NCI-H524 treated with DMSO at 0.1 percent for 48 hours (cell line): ENCODE measurements at regions not wholly inside any gene's neighbourhood (a gene's known extent, or its start where the extent isn't known, plus 50 kb on each side); places are given as distances from the start of the nearest gene placed in this dataset.
"Not testable (repeated sequence)": the region's sequence is repeated elsewhere in the genome, so short reads cannot be mapped to it uniquely, and the experiment has no call there.

Experiments
- DNase-seq: peaks from one replicate; lab custom pipeline; 2025; lab: John Stamatoyannopoulos, UW

- no peak for DNase-seq
These were observed 297.4 kb upstream of the SFSWAP start for GRCh38 chr12:131413471-131413870.

DNA sequence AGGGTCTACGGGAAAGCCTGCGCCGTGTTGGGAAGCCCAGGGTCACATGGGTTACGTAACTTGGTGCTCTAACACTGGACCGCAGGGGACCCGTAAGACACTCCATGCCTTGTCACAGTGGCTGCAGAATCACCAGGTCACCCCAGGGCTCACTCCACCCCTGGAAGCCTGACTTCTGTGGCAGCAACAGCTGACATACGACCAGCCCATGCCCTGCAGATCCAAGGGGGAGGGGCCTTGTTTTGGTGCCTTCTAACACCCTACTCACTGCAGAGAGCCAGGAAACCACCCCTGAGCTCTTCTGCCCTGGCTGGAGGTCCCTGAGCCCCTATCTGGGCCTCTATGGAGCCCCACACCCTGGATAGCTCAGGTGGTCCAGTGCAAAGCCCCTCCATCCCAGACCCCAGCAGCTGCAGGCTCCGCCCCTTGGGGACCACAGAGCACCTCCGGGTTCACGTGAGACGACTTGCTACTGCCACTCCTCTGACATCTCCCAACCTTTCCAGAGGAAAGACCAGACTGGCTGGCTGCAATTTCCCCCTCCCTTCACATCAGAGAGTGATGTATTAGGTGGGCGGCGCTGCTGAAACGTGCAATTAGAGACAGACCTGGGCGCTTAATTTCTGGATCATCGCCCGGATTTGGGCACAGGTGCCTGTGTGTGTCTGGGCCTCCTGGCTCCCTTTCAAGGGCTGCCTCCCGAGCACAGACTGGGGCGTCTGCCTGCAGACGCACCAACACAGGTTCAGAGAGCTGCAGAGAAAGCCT is 296.6 kb upstream of the SFSWAP start:
- not testable (repeated sequence) for DNase-seq

- no peak for DNase-seq
These were observed 295.1 kb upstream of the SFSWAP start for GRCh38 chr12:131415781-131416180.

DNA sequence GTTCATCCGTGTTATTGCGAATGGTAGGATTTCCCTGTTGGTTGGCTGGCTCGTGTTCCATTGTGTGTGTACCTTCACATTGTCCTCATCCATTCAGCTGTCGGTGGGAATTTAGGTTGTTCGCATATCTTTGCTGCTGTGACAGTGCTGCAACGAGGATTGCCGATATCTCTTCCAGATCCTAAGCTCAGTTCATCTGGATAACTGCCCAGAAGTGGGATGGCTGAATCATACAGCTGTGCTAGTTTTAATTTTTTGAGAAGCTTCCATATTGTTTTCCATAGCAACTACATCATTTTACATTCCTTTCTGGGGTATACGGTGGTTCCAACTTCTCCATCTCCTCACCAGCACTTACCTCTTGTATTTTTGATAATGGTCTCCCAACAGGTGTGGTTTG is 292.8 kb upstream of the SFSWAP start:
- DNase-seq, result no peak

DNA sequence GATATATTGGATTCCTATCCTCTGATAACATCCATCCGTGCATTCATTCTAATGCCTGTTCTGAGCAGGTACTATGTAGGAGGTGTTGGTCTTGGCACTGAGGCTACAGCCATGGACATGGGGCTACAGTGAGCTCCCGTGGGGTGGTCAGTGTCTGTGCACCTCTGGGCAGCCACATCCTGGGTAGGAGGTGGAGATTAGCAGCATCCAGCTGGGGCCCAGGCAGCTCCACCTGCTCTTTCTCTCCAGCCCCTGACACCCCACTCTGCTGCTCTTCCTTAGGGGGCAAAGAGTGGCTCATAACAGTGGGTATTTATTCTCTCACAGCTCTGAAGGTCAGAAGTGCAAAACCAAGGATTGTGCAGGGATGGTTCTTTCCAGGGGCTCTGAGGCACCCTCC is 292.0 kb upstream of the SFSWAP start:
- no peak for DNase-seq

DNA sequence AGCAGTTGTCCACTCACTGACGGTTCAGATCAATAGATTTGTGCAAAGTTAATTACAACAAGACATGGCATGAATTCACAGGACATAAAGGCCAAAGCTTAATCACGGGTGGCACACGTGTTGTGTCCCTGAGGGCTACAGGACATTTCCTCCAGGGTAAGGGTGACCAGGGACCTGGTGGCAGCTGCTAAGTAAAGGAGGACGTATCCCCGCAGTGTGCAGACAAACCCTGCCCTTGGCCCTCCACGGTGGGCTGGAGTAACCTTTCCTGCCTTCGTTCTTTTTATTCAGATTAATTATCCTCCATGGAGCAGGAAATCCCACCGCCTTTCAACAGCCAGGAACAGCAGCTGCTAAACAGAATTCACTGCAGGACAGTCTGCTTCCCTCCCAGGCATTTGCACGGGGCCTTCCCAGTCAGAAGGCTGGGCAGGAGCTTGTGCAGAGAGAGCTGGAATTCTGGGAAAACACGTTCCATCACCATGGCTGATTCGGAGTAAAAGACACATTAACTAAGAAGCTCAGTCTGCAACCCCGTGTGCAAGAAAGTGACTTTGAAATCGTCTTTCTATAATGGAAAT is 289.9 kb upstream of the SFSWAP start:
- no peak for DNase-seq

DNA sequence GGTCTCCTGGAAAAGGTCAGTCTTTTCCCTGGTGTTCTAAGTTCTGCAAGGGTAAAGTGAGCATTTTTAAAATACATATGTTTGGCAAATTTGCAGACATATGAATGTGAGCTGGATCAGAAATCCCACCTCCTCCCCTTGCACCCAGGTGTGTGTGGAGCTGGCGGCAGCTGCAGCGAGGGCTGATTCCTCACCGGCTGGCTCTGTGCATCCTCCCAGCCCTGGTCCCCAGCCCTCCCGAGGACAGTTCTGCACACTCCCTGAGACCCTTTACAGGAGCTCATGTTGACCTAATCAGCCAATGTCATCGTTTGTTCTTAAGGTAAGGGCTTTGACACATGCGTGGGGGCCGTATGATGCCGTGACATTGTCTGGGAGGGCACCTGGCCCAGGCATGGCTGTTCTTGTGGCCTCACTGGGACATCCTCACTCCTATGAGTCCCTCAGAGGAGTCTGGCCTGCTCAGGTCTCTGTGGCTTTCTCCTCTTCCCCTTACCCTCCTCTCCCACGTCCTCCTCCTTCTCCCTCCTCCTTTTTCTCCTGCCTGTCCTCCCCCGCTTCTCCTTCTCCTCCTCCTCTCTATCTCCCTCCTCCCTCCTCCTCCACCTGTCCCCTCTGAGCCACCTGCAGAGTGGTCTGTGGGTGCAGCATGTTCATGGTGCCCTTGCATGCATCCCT is 289.2 kb upstream of the SFSWAP start:
- DNase-seq, result no peak

GRCh38 chr12:131422187-131422520 is 288.7 kb upstream of the SFSWAP start:
- DNase-seq, result no peak

GRCh38 chr12:131422744-131423143 is 288.1 kb upstream of the SFSWAP start:
- DNase-seq, result no peak

DNA sequence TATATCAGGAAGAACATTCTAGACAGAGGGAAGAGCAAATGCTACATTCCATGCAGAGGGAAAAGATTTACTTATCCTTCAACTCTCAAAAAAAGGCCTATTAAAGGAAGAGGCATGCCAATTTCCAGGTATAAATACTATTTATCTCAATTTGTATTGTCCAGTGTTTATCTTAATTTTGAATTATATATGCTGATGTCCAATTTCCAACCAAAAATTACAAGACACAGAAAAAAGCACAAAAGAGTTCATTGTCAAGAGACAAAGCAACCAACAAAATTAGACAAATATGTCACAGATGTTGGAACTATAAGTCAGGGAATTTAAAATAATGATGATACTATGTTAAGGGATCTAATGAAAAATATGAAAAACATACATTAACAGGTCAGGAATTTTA is 286.6 kb upstream of the SFSWAP start:
- no peak for DNase-seq

GRCh38 chr12:131425112-131426075 is 285.5 kb upstream of the SFSWAP start:
- DNase-seq, result no peak

- DNase-seq, result no peak
These were observed 282.7 kb upstream of the SFSWAP start for GRCh38 chr12:131428091-131428685.

DNA sequence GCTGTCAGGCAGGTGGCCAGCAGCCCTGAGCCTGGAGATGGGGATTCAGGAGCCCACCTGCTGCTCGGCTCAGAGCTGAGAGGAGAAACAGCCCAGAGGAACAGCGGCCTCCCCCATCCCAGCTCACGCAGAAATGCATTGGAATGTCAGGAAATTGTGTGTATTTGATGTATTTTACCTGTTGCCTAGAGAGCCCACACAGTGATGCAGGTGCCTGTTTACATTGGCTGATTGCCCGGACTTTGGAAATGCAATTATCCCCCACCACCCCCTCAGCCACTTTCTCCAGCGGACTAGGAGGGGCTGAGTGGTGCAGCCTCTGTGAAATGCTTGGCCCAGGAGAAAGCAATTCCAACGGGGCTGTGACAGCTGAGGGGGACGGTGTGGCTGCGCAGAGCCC is 281.7 kb upstream of the SFSWAP start:
- not testable (repeated sequence) for DNase-seq

DNA sequence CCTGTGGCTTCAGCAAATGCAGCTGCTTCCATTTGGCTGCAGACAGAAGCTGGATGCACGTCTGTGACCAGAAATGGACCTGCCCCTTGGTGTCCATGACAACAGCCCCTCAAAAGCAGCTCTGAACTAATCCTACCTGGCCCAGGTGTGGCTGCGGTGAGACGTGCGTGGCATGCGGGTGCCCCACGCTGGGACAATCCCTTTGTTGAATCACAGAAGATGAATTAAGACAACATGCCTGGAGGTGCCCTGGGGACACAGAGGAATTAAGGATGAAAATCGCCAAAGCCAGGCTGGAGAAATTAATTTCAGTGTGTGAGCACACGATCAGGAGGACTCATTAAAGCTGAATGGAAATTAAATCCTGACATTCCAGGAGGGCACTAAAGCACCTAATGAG is 281.2 kb upstream of the SFSWAP start:
- DNase-seq, result not testable (repeated sequence)

DNA sequence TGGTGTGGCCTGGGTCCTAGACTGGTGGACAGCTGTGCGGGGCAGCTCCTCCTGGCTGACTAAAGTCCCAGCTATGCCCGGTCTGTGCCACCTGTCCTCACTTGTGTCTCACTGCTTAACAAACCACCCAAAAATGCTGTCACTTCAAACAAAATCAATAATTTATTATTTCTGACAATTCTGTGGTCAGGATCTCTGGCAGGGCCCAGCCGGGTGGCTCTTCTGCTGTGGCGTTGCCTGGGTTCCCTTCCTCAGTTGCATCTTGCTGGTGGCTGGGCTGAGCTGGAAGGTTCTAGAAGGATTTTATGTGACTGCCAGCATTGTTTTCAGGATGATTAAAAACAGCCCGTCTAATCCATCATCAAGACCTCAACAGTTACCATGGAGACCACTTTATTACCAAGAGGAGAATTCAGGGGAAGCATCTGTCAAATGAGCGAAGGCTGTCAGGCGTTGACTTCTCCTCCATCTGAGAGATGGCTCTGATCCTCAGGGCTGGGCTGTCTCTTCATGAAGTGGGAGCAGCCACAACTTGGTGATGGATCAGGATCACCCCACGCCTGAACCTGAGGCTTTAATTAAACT is 280.6 kb upstream of the SFSWAP start:
- no peak for DNase-seq

DNA sequence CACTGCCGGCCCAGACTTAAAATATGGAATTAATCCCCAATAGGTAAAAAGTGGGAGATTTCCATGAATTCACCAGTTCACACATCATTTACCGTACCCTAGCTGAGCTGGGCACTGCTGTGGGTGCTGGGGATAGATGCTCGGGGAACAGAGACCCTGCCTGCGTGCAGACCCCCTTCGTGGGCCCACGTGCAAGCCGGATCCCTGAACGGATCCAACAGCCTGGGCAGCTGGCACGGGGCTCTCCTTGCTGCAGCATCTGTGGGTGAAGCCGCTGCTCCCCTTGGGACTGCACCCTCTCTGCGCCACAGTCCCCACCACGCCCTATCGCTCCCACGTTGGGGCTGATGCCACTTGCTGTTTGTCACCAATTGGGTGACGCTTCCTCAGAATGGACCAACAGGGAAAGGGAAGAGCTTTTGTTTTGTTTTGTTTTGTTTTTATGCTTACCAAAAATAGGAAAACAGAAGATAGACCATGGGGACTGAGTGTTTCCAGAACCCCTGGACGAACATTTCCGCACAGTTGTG is 279.7 kb upstream of the SFSWAP start:
- DNase-seq, result not testable (repeated sequence)

- DNase-seq, result no peak
These were observed 278.2 kb upstream of the SFSWAP start for GRCh38 chr12:131432532-131433260.

- no peak for DNase-seq
These were observed 276.4 kb upstream of the SFSWAP start for GRCh38 chr12:131434208-131435125.

- DNase-seq, result peak; percentile 17
These were observed 273.8 kb upstream of the SFSWAP start for GRCh38 chr12:131436922-131437705.
